Skeletal muscle satellite cell (primary cell): ENCODE measurements at regions not wholly inside any gene's neighbourhood (a gene's known extent, or its start where the extent isn't known, plus 50 kb on each side); places are given as distances from the start of the nearest gene placed in this dataset.
"Not testable (repeated sequence)": the region's sequence is repeated elsewhere in the genome, so short reads cannot be mapped to it uniquely, and the experiment has no call there.

Experiments used
- H3K27me3 ChIP-seq: 2 replicates; pipeline ENCODE4 v1.7.0; 2013; ENCODE audit warnings: low read length; ENCODE audit not compliant: control insufficient read depth, insufficient read depth
- H3K36me3 ChIP-seq: 2 replicates; pipeline ENCODE4 v1.7.0; 2013; ENCODE audit warnings: mild to moderate bottlenecking, control low read depth, low read length; ENCODE audit not compliant: insufficient read depth
- H3K4me1 ChIP-seq: 2 replicates; pipeline ENCODE4 v1.7.0; 2013; ENCODE audit warnings: low read length; ENCODE audit not compliant: control insufficient read depth, insufficient read depth
- H3K4me2 ChIP-seq: 2 replicates; pipeline ENCODE4 v1.7.0; 2013; ENCODE audit warnings: mild to moderate bottlenecking, low read length
- H3K4me3 ChIP-seq: 2 replicates; pipeline ENCODE4 v1.7.0; 2013; ENCODE audit warnings: low read length
- H3K9ac ChIP-seq: 2 replicates; pipeline ENCODE4 v1.7.0; 2013; ENCODE audit warnings: mild to moderate bottlenecking, low read depth, low read length, moderate library complexity
- H3K9me3 ChIP-seq: replicated peaks from 2 replicates; pipeline ENCODE4 v1.7.0; 2013; ENCODE audit warnings: mild to moderate bottlenecking, control low read depth, low read length

GRCh38 chr1:220444586-220444985, 83.3 kb upstream of the MARK1 start:
- not testable (repeated sequence) for H3K27me3 ChIP-seq, H3K4me2 ChIP-seq, H3K9me3 ChIP-seq, H3K9ac ChIP-seq, H3K36me3 ChIP-seq, H3K4me3 ChIP-seq, H3K4me1 ChIP-seq

DNA sequence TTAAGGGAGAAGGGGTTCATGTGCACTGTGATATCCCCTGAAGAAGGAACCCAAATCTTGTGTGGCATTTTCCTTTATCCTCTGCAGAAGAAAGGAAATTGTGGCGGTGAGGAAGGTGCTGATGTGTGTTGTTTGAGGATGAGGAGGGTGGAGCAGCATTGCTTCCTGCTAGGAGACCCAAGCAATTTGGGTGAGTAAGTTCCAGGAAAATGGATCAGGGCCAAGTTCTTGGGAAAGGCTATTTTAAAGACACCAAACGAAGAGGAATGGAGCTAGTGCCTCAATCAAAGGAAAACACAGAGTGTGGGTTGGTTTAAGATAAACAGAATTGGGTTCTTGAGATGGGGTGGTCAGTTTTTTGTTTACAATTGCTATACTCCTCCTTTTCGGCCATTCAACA, 86.7 kb upstream of the MARK1 start:
- H3K9ac ChIP-seq, result no peak overlapping the region
- no peak overlapping the region for H3K4me3 ChIP-seq
- no peaks in the 10 kb centered on the region for H3K36me3 ChIP-seq
- peaks cover 4% of the 10 kb centered on the region for H3K27me3 ChIP-seq
- no peaks in the 10 kb centered on the region for H3K9me3 ChIP-seq
- no peak overlapping the region for H3K4me2 ChIP-seq
- no peaks in the 10 kb centered on the region for H3K4me1 ChIP-seq

- Histone ChIP-seq H3K36me3 (no peaks in the 10 kb centered on the region), H3K27me3 (peaks cover 5% of the 10 kb centered on the region), H3K4me1 (no peaks in the 10 kb centered on the region), H3K9me3 (no peaks in the 10 kb centered on the region), H3K4me2 (no peak overlapping the region), H3K4me3 (no peak overlapping the region), H3K9ac (no peak overlapping the region)
Observed at GRCh38 chr1:220438741-220439140, 89.2 kb upstream of the MARK1 start.

DNA sequence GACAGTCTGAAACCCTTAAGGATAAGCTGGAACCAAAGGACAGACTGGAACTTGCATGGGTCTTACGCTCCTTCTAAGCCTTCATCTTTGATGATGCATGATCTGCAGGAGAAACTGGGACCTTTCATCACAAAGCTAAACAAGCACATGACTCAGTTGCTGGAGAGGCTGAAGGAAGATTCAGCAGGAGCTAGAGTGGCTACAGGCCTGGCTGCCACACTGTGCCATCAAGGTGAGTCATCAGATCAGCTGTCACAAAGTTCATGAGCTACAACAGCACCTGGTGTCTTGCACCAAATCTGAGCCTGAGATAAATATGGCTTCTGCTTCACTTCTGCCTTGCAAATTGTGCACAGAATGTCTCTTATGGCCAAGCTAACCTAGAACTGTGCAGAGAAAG, 95.5 kb upstream of the MARK1 start:
- H3K4me2 ChIP-seq, result no peak overlapping the region
- H3K4me3 ChIP-seq, result no peak overlapping the region

DNA sequence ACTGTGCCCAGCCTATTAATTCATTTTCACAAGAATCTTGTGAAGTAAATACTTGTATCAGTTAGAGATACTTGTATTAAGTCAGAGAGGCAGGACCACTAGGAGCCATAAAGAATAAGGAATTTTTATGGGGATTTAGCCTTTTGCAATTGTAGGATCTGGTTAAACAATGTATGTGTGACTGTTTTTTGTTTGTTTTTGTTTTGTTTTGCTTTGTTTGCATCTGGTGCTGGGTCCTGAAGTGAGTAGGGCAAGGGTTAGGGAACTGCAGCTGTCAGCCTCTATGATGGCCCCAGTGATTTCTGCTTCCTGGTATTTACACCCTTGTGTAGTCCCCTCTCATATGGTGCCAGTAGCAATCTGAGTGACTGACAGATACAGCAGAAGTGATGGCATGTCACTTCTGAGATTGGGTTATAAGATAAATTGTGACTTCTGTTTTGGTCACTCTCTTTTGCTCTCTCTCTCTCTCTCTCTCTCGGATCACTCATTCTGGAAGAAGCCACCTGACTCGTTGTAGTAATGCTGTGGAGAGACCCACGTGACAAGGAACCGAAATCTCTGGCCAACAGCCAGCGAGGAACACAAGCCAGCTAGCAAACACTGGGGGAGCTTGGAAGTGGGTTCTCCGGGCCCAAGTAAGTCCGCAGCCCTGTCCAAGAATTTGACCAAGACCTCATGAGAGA, 96.2 kb upstream of the MARK1 start:
- H3K4me1 ChIP-seq, result no peaks in the 10 kb centered on the region
- no peak overlapping the region for H3K4me3 ChIP-seq
- H3K36me3 ChIP-seq, result no peaks in the 10 kb centered on the region
- H3K27me3 ChIP-seq, result peaks cover 5% of the 10 kb centered on the region
- no peak overlapping the region for H3K4me2 ChIP-seq
- H3K9me3 ChIP-seq, result no peaks in the 10 kb centered on the region
- H3K9ac ChIP-seq, result no peak overlapping the region

More for the DNA sequence above, 95.5 kb upstream of the MARK1 start:
- peaks cover 5% of the 10 kb centered on the region for H3K27me3 ChIP-seq
- H3K36me3 ChIP-seq, result no peaks in the 10 kb centered on the region
- H3K9ac ChIP-seq, result no peak overlapping the region
- no peaks in the 10 kb centered on the region for H3K4me1 ChIP-seq
- no peaks in the 10 kb centered on the region for H3K9me3 ChIP-seq

DNA sequence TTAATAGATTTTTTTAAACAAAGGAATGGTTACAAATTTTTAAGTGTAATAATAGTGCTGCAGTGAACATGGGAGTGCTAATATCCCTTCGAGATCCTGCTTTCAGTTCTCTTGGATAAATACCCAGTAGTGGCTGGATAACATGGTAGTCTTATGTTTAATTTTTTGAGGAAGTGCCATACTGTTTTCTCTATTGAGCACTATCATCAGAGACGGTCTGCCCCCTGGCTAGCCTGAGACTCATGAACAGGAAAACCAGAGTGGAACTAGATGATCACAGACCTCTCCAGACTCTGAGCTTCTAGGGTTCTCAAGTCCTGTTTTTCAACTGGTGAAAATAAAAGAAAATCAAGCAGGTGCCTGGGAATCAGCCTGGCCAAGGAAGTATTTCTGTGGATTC, 97.3 kb upstream of the MARK1 start:
- no peaks in the 10 kb centered on the region for H3K9me3 ChIP-seq
- H3K36me3 ChIP-seq, result no peaks in the 10 kb centered on the region
- no peaks in the 10 kb centered on the region for H3K4me1 ChIP-seq
- no peak overlapping the region for H3K9ac ChIP-seq
- no peaks in the 10 kb centered on the region for H3K27me3 ChIP-seq
- H3K4me3 ChIP-seq, result no peak overlapping the region
- H3K4me2 ChIP-seq, result no peak overlapping the region

DNA sequence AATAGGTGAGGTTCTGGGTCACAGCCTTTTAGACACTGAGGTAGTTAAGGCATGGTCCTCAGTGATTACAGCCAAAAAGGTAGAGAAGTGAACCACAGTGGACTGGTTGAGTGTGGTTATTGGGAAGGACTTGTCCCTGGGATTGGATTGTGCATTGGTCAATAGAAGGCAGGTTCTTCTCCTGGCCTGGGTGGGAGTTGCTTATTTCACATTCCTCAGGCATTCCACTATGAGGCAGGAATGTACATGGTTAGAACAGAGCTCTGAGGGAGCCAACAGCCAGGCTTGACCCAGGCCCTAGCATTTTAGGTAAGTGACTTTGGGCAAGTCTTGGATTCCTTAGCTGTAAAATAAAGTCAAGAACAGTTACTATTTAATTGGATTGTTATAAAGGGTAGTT, 97.9 kb upstream of the MARK1 start:
- Histone ChIP-seq H3K27me3 (no peaks in the 10 kb centered on the region), H3K4me2 (no peak overlapping the region), H3K9ac (no peak overlapping the region), H3K36me3 (no peaks in the 10 kb centered on the region), H3K4me1 (no peaks in the 10 kb centered on the region), H3K4me3 (no peak overlapping the region), H3K9me3 (no peaks in the 10 kb centered on the region)

GRCh38 chr1:220426989-220427388, 100.9 kb upstream of the MARK1 start:
- Histone ChIP-seq H3K4me1 (no peaks in the 10 kb centered on the region), H3K9me3 (no peaks in the 10 kb centered on the region), H3K4me3 (no peak overlapping the region), H3K36me3 (no peaks in the 10 kb centered on the region), H3K9ac (no peak overlapping the region), H3K27me3 (no peaks in the 10 kb centered on the region), H3K4me2 (no peak overlapping the region)

- no peak overlapping the region for H3K9ac ChIP-seq
- no peaks in the 10 kb centered on the region for H3K27me3 ChIP-seq
- no peaks in the 10 kb centered on the region for H3K4me1 ChIP-seq
- H3K4me3 ChIP-seq, result no peak overlapping the region
- H3K9me3 ChIP-seq, result no peaks in the 10 kb centered on the region
- no peak overlapping the region for H3K4me2 ChIP-seq
- H3K36me3 ChIP-seq, result no peaks in the 10 kb centered on the region
Observed at GRCh38 chr1:220425852-220426251, 102.1 kb upstream of the MARK1 start.

DNA sequence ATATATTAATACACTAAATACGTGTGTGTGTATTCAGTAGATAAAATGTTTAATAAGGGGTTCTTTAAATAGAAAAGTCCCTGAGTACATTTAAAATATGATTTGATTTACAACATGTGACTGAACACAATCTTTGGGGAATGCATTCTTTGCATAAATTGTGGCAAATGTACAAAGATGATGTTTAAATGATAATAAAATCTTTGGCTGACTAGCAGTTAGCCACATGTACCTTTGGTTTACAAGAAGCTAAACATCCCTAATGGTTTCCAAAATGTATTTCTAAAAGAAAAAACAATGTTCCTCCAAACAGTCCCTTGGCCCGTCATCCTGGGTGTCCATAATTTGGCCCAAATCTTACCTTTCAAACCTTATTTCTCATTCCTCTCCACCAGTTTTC, 106.4 kb upstream of the MARK1 start:
- no peak overlapping the region for H3K4me2 ChIP-seq
- H3K4me3 ChIP-seq, result no peak overlapping the region
- peaks cover 6% of the 10 kb centered on the region for H3K27me3 ChIP-seq
- no peaks in the 10 kb centered on the region for H3K36me3 ChIP-seq
- no peaks in the 10 kb centered on the region for H3K4me1 ChIP-seq
- H3K9me3 ChIP-seq, result no peaks in the 10 kb centered on the region
- no peak overlapping the region for H3K9ac ChIP-seq

GRCh38 chr1:220420726-220421125, 107.2 kb upstream of the MARK1 start:
- no peaks in the 10 kb centered on the region for H3K36me3 ChIP-seq
- H3K9ac ChIP-seq, result no peak overlapping the region

GRCh38 chr1:220412382-220412781, 115.6 kb upstream of the MARK1 start:
- H3K36me3 ChIP-seq, H3K4me1 ChIP-seq, H3K9ac ChIP-seq, H3K9me3 ChIP-seq, H3K4me2 ChIP-seq, H3K4me3 ChIP-seq, H3K27me3 ChIP-seq: not testable (repeated sequence)

More at GRCh38 chr1:220420726-220421125, 107.2 kb upstream of the MARK1 start:
- Histone ChIP-seq H3K9me3 (no peaks in the 10 kb centered on the region), H3K4me2 (no peak overlapping the region), H3K4me1 (no peaks in the 10 kb centered on the region), H3K27me3 (peaks cover 6% of the 10 kb centered on the region), H3K4me3 (no peak overlapping the region)
